ENCODE measurements at regions not wholly inside any gene's neighbourhood (a gene's known extent, or its start where the extent isn't known, plus 50 kb on each side); places are given as distances from the start of the nearest gene placed in this dataset.

GRCh38 chrX:137483554-137483953 lies 82.4 kb upstream of the ZIC3 start:
- intact Hi-C loops (cut with DNase I), result no loop called here
- DNase-seq (no peak), ATAC-seq (no peak)

GRCh38 chrX:137482136-137482535 lies 83.8 kb upstream of the ZIC3 start:
- DNase-seq (no peak), ATAC-seq (no peak)
- intact Hi-C loops (cut with DNase I), result no loop called here

GRCh38 chrX:137479386-137479785 lies 86.5 kb upstream of the ZIC3 start:
- DNase-seq, result no peak
- ATAC-seq, result no peak
- intact Hi-C loops (cut with DNase I), result no loop called here

- intact Hi-C loops (cut with DNase I), result no loop called here
- no peak for ATAC-seq
These were observed 124.2 kb upstream of the ZIC3 start for GRCh38 chrX:137441711-137442110.

GRCh38 chrX:137432609-137433008 lies 133.3 kb upstream of the ZIC3 start:
- no peak for ATAC-seq
- no peak for DNase-seq
- intact Hi-C loops (cut with DNase I), result no loop called here

More at GRCh38 chrX:137441711-137442110, 124.2 kb upstream of the ZIC3 start:
- DNase-seq, result no peak

- intact Hi-C loops (cut with DNase I), result no loop called here
- no peak for ATAC-seq
These were observed 134.0 kb upstream of the ZIC3 start for GRCh38 chrX:137431693-137432488.

GRCh38 chrX:137430984-137431475 lies 134.9 kb upstream of the ZIC3 start:
- no peak for DNase-seq
- no peak for ATAC-seq
- intact Hi-C loops (cut with DNase I), result no loop called here

More at GRCh38 chrX:137431693-137432488, 134.0 kb upstream of the ZIC3 start:
- DNase-seq, result no peak

GRCh38 chrX:137430301-137430700 lies 135.6 kb upstream of the ZIC3 start:
- DNase-seq (no peak), ATAC-seq (no peak)
- intact Hi-C loops (cut with DNase I), result no loop called here

- no peak for ATAC-seq
- no peak for DNase-seq
- intact Hi-C loops (cut with DNase I), result no loop called here
These were observed 136.9 kb upstream of the ZIC3 start for GRCh38 chrX:137428766-137429591.

- ATAC-seq, result peak; percentile 25 to 27
- intact Hi-C loops (cut with DNase I), result no loop called here
- no peak for DNase-seq
These were observed 137.7 kb upstream of the ZIC3 start for GRCh38 chrX:137428221-137428661.

GRCh38 chrX:137427816-137428215 lies 138.1 kb upstream of the ZIC3 start:
- intact Hi-C loops (cut with DNase I), result no loop called here
- ATAC-seq (peak in 1 of 2 donors; percentile 31), DNase-seq (no peak)

GRCh38 chrX:137427426-137427778 lies 138.5 kb upstream of the ZIC3 start:
- intact Hi-C loops (cut with DNase I), result no loop called here
- no peak for ATAC-seq
- DNase-seq, result no peak

- intact Hi-C loops (cut with DNase I), result no loop called here
- ATAC-seq (no peak), DNase-seq (no peak)
These were observed 139.1 kb upstream of the ZIC3 start for GRCh38 chrX:137426695-137427425.

- ATAC-seq (no peak), DNase-seq (no peak)
- intact Hi-C loops (cut with DNase I), result no loop called here
These were observed 139.9 kb upstream of the ZIC3 start for GRCh38 chrX:137425986-137426385.

GRCh38 chrX:137425273-137425902 lies 140.5 kb upstream of the ZIC3 start:
- intact Hi-C loops (cut with DNase I), result no loop called here
- DNase-seq, result no peak
- ATAC-seq, result no peak

- intact Hi-C loops (cut with DNase I), result no loop called here
- DNase-seq (no peak), ATAC-seq (no peak)
These were observed 141.2 kb upstream of the ZIC3 start for GRCh38 chrX:137424679-137425078.

GRCh38 chrX:137423241-137423640 lies 142.7 kb upstream of the ZIC3 start:
- ATAC-seq (no peak), DNase-seq (no peak)
- intact Hi-C loops (cut with DNase I), result no loop called here

- DNase-seq, result no peak
- ATAC-seq, result no peak
- intact Hi-C loops (cut with DNase I), result no loop called here
These were observed 147.8 kb upstream of the ZIC3 start for GRCh38 chrX:137418086-137418485.

GRCh38 chrX:137413190-137413589 lies 152.7 kb upstream of the ZIC3 start:
- no peak for DNase-seq
- intact Hi-C loops (cut with DNase I), result no loop called here

More at GRCh38 chrX:137413190-137413589, 152.7 kb upstream of the ZIC3 start:
- no peak for ATAC-seq

Measured in left cardiac atrium (tissue), 4 donors.